ENCODE measurements at regions not wholly inside any gene's neighbourhood (a gene's known extent, or its start where the extent isn't known, plus 50 kb on each side); places are given as distances from the start of the nearest gene placed in this dataset.

DNA sequence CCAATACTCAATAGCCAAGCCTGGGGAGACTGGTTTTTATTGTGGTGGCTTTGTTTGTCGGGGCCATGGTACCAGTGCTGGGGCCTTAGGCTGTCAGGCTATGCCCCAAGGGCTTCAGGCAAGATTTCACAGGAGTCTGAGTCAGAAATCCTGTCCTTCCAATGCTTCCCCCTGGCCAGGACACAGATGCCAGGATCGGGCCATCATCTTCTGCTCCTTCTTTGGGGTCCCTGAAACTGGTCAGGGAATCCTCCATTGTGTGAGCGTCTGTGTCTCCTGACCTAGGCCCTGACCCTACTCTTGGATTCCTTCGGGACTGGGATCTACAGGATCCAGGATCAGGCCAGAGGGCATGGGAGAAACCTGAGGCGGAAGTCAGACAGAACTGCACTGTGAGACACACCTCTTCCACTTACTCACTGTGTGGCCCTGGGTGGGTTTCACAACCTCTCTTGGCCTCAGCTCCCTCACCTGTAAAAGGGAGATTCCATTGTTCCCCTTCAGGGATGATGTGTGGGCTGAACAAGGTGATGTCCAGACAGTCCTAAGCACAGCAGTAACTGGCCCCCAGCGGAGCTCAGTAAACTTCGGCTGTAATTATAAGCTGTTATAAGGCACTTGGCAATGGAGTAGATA lies 292.7 kb downstream of the UACA start:
- TF ChIP-seq, protein P1, sequence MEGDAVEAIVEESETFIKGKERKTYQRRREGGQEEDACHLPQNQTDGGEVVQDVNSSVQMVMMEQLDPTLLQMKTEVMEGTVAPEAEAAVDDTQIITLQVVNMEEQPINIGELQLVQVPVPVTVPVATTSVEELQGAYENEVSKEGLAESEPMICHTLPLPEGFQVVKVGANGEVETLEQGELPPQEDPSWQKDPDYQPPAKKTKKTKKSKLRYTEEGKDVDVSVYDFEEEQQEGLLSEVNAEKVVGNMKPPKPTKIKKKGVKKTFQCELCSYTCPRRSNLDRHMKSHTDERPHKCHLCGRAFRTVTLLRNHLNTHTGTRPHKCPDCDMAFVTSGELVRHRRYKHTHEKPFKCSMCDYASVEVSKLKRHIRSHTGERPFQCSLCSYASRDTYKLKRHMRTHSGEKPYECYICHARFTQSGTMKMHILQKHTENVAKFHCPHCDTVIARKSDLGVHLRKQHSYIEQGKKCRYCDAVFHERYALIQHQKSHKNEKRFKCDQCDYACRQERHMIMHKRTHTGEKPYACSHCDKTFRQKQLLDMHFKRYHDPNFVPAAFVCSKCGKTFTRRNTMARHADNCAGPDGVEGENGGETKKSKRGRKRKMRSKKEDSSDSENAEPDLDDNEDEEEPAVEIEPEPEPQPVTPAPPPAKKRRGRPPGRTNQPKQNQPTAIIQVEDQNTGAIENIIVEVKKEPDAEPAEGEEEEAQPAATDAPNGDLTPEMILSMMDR (conservative IDR thresholded peaks at IDR 0.05), result no peak
- Mint-ChIP-seq H3K36me3 (no peaks in the 10 kb centered on the region), H3K4me1 (ENCODE audit: unreplicated experiment) (peaks cover 8% of the 10 kb centered on the region), H3K9me3 (no peaks in the 10 kb centered on the region), H3K4me3 (no peak overlapping the region), H3K27ac (no peak overlapping the region), H3K27me3 (peaks cover 43% of the 10 kb centered on the region)
- no peak for DNase-seq (ENCODE audit: extremely low spot score, unreplicated experiment)

DNA sequence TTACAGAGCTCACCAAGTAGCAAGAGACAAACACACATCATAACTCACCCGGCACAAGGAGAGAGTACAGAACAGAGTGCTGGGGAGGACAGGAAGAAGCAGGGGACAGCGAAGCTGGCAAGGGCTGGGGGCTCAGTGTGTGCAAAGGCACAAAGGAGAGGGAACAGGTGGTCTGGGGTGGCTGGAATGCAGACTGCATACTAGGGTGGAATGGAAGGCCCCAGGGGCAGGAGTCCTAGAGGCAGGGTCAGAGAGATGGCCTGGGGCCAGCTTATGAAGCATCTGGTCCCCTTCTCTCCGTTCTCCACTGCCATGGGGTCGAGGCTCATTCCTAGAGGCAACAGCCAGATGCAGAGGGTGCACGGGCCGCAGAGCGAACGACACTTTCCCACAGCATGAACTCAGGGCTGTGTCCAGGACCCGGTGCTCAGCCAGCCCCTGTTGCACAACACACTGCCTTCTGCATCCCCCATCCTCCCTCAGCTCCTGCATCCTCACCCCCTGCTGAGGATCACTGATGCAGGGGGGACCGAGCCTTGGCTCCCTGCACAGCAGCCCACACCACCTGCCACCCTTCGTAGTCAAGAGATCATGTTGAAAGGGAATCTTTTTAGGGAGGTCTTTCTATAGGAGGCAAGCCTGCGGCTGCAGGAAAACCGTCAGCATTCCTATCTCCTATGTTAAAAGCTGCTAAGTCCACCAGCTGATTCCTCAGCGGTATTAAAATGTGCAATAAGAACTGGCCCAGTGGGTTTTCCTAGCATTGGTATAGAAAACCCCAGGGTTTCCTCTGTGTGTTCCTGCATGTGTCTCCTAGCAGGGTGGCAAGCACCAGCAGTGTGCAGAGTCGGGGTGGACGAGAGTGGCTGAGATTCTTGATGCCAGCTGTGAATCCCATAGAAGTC lies 293.5 kb downstream of the UACA start:
- Mint-ChIP-seq H3K27ac (peak overlapping the region; percentile 38), H3K27me3 (peaks cover 43% of the 10 kb centered on the region), H3K4me1 (ENCODE audit: unreplicated experiment) (peaks cover 8% of the 10 kb centered on the region), H3K9me3 (no peaks in the 10 kb centered on the region), H3K4me3 (no peak overlapping the region), H3K36me3 (no peaks in the 10 kb centered on the region)
- TF ChIP-seq, protein P1 (conservative IDR thresholded peaks at IDR 0.05), result no peak
- DNase-seq (ENCODE audit: extremely low spot score, unreplicated experiment), result no peak

DNA sequence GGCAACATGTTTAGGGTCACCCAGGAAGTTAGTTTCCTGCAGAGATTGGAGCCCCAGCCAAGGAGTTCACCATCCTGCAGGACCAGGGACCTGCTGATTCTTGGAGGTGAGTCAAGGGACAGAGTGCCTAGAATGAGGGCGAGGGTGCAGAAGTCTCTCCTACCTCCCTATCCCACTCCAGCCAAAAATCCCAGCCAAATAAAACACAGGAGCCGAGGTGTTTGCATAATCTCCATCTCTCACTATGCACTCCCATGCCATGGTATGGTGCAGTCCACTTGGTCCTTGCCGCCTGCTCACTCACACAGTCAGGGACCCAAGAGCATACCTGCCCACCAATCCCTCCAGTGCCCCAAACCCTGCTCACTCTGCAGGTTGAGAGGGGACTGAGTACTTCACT lies 294.2 kb downstream of the UACA start:
- peaks cover 8% of the 10 kb centered on the region for H3K4me1 Mint-ChIP-seq (ENCODE audit: unreplicated experiment)
- H3K36me3 Mint-ChIP-seq, result no peaks in the 10 kb centered on the region
- no peaks in the 10 kb centered on the region for H3K9me3 Mint-ChIP-seq
- no peak for DNase-seq (ENCODE audit: extremely low spot score, unreplicated experiment)
- TF ChIP-seq, protein P1 (conservative IDR thresholded peaks at IDR 0.05), result no peak
- no peak overlapping the region for H3K4me3 Mint-ChIP-seq
- peak overlapping the region; percentile 38 for H3K27ac Mint-ChIP-seq
- H3K27me3 Mint-ChIP-seq, result peaks cover 43% of the 10 kb centered on the region

DNA sequence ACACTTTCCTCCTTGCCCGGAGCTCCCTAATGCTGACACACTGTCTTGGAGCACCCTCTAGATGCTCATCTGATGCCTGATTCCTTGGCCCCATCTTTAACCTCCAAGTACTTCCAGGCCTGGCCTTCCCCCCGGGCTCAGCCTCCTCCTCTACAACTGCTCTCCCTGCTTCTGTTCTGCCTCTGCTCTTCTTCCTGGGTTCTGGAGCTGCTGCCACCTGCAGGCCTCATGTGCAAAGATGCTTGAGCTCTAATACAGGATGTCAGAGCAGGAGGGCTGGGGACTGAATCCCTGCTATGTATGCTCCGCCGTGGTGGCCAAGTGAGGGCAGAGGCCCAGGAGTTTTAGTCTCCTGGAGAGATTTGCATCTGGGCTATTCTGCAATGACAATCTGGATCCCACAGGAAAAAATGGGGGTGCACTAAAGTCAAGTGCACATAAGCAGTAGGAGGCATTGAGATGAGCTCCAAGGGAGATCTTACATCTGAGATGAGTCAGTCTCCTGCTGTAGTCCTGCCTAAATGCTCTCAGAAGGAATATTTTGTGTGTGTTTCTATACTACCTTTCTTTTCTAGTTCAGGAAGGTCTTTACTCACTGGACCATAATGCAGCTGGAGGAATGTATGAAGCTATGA lies 296.3 kb downstream of the UACA start:
- no peak overlapping the region for H3K4me3 Mint-ChIP-seq
- TF ChIP-seq, protein P1 (conservative IDR thresholded peaks at IDR 0.05), result peak; percentile 76
- no peaks in the 10 kb centered on the region for H3K36me3 Mint-ChIP-seq
- H3K27me3 Mint-ChIP-seq, result peaks cover 35% of the 10 kb centered on the region
- no peak overlapping the region for H3K27ac Mint-ChIP-seq
- no peak for DNase-seq (ENCODE audit: extremely low spot score, unreplicated experiment)
- no peaks in the 10 kb centered on the region for H3K9me3 Mint-ChIP-seq
- H3K4me1 Mint-ChIP-seq (ENCODE audit: unreplicated experiment), result no peaks in the 10 kb centered on the region

DNA sequence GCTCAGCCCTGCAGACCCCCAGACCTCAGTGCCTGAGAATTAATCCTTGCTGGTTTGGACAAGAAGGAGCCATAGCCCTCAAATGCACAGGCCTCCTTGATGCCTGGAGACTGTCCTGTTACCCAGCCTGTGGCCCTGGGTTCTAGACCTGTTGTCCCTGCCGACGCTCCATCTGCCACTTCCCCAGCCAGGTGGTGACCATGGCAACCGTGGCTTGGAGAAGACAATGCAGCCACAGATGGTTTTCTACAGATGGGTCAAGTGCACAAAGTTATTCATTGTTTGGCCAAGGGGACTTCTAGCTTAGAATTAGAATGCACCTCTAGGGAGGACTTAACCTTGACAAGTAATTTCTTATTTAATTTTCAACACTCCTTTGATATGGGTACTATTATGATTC lies 297.1 kb downstream of the UACA start:
- no peak overlapping the region for H3K27ac Mint-ChIP-seq
- no peaks in the 10 kb centered on the region for H3K9me3 Mint-ChIP-seq
- H3K36me3 Mint-ChIP-seq, result no peaks in the 10 kb centered on the region
- H3K4me3 Mint-ChIP-seq, result no peak overlapping the region
- H3K27me3 Mint-ChIP-seq, result peaks cover 38% of the 10 kb centered on the region
- TF ChIP-seq, protein P1 (conservative IDR thresholded peaks at IDR 0.05), result no peak
- no peak for DNase-seq (ENCODE audit: extremely low spot score, unreplicated experiment)
- no peaks in the 10 kb centered on the region for H3K4me1 Mint-ChIP-seq (ENCODE audit: unreplicated experiment)
